ENCODE measurements at regions not wholly inside any gene's neighbourhood (a gene's known extent, or its start where the extent isn't known, plus 50 kb on each side); places are given as distances from the start of the nearest gene placed in this dataset.

DNA sequence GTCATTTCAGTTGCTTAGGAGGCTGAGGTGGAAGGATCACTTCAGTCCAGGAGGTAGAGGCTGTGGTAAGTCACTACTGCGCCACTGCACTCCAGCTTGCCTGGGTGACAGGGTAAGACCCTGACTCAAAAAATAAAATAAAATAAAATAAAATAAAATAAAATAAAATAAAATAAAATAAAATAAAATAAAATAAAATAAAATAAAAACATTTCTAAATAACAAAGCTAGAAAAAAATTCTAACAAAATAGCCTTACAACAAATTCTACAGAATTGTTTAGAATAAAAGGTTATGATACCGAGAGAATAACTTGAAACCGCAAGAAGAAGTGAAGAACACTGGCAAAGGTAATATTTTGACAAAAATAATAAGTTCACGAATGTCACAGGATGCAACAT, 794.3 kb downstream of the NR2F2 start:
- DNase-seq: no peak

DNA sequence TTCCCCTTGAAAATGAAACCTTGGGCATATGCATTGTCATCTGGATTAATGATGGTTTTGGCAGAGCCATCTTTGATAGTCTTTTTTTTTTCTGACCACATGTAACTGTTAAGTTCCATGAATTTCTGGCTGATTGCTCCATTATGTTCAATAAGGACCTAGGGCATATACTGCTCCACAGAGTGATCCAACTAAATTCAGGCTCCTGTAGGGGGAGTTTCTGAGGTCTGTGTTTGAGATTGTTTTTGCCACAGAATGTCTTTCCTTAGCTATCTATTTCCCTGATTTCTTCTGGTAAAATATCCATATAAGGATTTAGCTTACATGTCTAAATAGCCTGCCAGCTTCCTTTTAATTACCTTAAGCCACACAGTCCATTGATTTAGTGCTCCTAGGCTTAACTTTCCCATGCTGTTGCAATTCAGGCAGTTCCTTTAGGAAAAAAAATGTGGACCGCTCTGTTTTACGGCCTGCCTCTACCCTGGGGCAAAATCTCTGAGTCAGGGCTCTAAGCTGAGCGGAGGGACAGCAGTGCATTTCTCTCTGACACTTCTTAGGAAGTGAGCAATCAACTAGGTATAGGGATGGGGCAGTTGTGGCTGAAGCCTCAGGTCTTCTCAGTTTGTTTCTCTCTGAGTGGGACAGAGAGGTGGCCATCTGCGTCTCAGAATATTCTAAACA, 796.2 kb downstream of the NR2F2 start:
- no peak for DNase-seq

DNA sequence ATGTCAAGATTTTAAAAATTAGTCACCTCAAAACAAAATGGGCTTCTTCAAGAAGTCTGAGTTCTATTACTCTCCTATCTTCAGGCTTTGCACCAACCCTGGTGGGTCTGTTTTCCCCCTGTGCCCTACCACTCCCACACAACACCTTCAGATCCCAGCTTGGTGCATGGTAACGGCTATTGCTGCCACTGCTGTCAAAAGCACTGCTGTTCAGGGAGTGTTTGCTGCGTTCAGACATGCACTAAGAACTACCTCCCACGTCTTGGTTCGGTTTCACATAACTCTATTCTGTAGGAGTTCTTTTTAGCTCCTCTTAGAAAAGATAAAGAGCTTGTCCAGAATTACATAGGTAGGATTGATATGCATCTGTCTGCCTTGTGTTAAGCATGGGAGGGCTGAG, 799.2 kb downstream of the NR2F2 start:
- no peak for DNase-seq

DNA sequence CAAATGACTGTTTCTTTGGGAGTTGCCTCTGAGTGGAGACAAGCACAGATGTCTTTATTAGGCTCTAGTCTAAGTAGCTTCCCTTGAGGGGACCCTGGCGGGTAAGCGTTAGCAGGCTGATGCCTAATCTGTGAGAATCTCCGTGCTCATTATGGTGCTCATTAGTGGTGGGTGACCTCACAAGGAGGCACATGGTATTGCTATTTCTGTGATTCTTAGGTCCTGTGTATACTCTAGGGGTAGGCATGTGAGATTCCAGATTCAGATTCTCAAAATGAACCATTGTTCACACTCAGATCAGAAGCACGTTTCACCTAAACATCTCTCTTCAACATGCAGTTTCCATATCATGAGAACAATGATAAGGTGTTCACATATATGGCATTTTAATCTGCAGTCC, 809.7 kb downstream of the NR2F2 start:
- DNase-seq: no peak

- no peak for DNase-seq
Measured at GRCh38 chr15:97141360-97141759, 810.9 kb downstream of the NR2F2 start.

DNA sequence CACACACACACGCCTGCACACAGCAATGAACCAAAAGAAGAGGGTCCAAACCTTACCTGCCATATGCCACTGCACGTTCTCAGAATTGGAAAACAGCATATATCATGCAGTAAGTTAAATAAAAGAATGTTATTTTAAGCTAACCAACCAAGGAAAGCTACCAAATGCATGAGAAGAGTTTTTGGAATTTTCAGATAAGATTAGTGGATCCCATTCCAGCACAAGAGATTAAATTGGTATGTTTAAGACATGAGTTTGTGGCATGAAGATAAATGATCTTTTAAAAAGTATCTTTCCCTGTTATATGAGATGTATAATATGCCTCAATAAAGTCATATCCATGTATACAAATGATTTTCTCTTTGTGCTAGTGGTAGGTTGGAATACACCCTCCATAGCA, 811.4 kb downstream of the NR2F2 start:
- no peak for DNase-seq

- no peak for DNase-seq
Measured at GRCh38 chr15:97143592-97144376, 813.3 kb downstream of the NR2F2 start.

- DNase-seq: no peak
Measured at GRCh38 chr15:97144377-97144711, 813.8 kb downstream of the NR2F2 start.

GRCh38 chr15:97146929-97147870, 813.3 kb upstream of the ARRDC4 start:
- DNase-seq: no peak

DNA sequence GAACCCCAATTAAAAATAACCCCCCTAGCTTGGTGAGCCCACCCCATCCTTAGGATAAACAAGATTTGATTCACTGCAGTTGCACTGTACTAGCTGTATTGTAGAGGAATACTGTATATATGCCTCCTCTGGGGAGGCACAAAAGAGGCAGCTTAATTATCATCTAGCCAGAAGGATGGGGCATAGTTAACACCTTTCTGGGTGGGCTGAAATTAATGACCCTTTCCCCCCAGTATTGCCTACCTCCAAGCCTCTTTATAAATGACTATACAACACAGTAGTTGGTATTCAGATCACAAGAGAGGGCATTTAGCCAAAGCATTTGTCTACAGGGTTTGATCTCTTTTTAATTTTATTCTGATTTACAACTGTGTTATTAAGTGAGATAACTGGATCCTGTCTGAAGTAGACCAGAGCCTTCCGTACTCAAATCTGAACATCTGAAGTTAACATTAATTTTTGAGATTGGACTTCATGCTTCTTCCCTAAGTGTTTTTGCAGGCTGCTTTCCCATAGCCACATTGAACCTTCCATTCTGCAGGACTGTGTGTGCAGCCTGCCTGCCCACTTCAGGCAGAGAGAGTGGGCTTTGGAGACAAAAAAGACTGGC, 807.0 kb upstream of the ARRDC4 start:
- no peak for DNase-seq

GRCh38 chr15:97156739-97157265, 803.7 kb upstream of the ARRDC4 start:
- no peak for DNase-seq

GRCh38 chr15:97162805-97163495, 797.6 kb upstream of the ARRDC4 start:
- no peak for DNase-seq

DNA sequence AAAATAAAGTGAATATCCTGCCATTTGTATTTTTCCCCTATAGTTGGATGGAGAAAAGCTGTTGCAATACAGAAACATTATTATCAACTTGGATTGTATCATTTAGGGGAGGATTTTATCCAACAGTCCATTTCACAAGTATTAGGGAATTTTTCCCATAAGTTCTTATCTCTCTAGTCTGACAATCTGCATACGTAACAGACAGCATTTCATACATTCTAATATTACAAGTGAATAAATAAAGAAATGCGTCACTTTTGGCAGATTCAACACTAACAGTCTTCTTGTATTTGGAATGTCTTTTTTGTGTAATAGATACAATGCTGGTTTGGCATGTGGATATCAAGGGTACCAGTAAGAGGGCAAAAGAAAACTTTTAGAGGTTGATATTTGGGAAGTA, 795.3 kb upstream of the ARRDC4 start:
- no peak for DNase-seq

- no peak for DNase-seq
Measured at GRCh38 chr15:97168704-97169475, 791.6 kb upstream of the ARRDC4 start.

DNA sequence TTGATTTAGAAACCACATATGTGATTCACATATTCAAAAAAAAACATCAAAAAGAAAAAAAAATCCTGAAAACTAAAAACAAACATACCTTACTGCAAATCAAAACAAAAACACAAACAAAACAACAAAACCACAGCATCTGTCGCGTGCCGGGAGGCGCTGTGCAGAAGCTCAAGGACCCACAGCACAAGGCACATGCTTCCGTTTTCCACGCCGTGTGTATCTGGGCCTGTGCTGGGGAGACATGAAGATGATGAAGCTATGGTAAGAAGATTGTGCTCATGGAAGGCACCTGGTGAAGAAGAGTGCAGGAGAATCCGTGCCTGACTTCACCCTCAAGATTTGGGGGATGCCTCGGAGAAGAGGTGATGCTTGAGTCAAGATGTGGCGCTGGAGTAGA, 788.9 kb upstream of the ARRDC4 start:
- DNase-seq: no peak

DNA sequence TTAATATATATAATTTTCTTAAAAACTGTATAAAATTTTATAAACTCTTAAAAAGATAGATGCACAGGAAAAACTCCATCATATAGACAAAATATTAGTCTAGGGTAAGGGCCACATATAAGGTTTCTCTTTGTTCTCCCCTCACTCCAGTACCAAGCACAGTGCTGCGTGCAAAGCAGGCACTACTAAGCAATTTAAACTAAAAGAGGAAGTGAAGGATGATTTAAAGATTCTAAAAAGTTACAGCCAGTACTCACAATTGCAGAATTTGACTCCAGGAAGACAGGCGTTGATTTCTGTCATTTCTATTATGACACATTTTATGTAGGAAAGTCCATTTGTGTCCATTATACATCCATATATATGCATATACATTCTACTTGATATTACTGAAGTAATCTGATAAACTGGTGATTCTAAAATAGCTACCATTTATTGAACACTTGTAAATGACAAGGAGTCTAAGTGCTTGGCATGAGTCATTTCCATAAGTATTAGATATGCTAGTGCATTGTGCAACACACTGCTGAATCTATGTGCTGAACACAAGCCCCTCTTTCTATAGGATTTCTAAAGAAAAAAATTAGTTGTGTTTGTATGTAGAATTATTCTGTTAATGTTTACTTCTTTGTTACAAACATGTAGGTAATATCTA, 785.5 kb upstream of the ARRDC4 start:
- no peak for DNase-seq

DNA sequence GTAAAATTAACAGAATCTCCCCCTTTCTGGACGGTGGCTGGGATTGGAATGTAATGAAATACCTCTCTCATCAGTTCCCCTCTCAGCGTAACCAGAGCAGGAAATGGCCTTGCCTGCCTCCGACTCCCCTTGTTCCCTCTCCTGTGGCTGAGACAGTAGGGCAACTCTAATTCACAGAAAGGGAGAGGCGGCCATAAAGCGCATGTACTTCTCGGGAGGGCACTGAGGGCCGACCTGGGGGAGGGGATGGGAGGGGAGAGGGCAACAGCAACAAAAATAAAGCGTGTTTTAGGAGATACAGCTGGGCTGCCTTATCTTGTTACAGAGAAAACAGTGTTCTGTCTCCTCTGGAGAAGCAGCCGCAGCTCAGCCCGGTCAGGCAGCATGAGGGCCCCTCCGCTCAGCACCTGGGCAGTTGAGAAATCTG, 783.3 kb upstream of the ARRDC4 start:
- no peak for DNase-seq

GRCh38 chr15:97182581-97182980, 777.9 kb upstream of the ARRDC4 start:
- DNase-seq: no peak

DNA sequence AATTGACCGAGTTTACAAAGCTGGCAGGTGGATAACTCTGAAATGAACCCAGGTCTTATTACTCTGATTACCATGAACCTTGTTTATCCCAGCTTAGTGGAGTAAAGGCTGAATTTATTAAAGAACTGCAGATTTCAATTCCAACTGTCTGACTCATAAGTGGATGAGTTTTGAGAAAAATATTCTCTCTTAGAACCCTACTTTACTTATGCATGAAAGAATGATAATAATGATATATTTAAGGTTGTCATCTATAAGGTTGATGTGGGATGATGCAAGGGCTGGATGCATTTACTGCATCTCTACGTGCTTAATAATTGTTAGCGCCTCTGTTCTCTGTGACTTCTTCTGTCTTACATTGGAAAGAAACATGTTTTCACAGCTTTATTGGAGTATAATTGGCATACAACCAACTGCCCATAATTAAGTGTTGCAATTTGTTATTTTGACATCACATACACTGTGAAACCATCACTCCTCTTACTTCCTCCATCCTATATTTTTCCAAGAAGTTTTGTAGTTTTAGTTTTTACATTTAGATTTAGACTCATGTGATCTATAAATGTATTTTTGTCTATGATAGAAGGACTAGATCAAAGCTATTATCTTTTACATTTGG, 771.2 kb upstream of the ARRDC4 start:
- DNase-seq: no peak

DNA sequence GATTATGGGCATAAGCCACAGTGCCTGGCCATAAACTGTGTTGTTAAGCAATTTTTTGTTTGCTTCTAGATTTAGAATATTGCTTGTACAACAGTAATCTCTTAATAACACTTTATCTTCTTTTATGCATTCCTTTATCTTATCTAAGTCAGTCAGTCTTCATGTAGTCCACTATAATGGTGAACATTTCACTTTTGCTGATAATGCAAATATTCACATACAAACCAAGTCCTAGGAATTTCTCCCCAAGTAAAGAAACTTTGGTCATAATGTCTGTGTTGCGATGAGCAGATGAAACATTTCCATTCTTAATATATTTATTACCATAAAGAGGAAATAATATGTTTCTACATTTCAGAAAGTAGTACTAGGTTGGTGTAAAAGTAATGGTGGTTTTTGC, 765.8 kb upstream of the ARRDC4 start:
- no peak for DNase-seq

Measured in activated gamma-delta T cell treated with Interleukin-2 at 50 U/mL for 16 hours (primary cell).